GM06990 (cell line): ENCODE measurements at regions not wholly inside any gene's neighbourhood (a gene's known extent, or its start where the extent isn't known, plus 50 kb on each side); places are given as distances from the start of the nearest gene placed in this dataset.

ENCODE experiments used
- DNase-seq: peaks from one replicate; pipeline ENCODE4 v3.0.0-alpha.2; 2011; ENCODE audit not compliant: insufficient read length; ENCODE audit errors: extremely low read depth
- H3K27me3 ChIP-seq: replicated peaks from 2 replicates; pipeline ENCODE4 v1.6.0; 2011; ENCODE audit warnings: low read length; ENCODE audit not compliant: control insufficient read depth, insufficient read depth
- H3K36me3 ChIP-seq: 2 replicates; pipeline ENCODE4 v1.5.1; 2011; ENCODE audit warnings: low read length; ENCODE audit not compliant: control insufficient read depth, insufficient read depth
- H3K4me3 ChIP-seq: replicated peaks from 2 replicates; pipeline ENCODE4 v1.5.1; 2011; ENCODE audit warnings: low read depth, mild to moderate bottlenecking, control low read depth, low read length
- CTCF ChIP-seq: IDR thresholded peaks from 2 replicates; pipeline ENCODE4 v1.5.1; 2011; ENCODE audit warnings: low read length, control low read depth, mild to moderate bottlenecking, inconsistent platforms; ENCODE audit not compliant: insufficient read depth, poor library complexity, severe bottlenecking

GRCh38 chr7:106424476-106425016 is 139.8 kb upstream of the NAMPT start:
- no peak for TF ChIP-seq CTCF
- no peaks in the 10 kb centered on the region for H3K36me3 ChIP-seq

GRCh38 chr7:106423821-106424475 is 139.2 kb upstream of the NAMPT start:
- Histone ChIP-seq H3K27me3 (no peaks in the 10 kb centered on the region), H3K36me3 (no peaks in the 10 kb centered on the region), H3K4me3 (no peak overlapping the region)
- no peak for DNase-seq
- TF ChIP-seq CTCF, result no peak

More at GRCh38 chr7:106424476-106425016, 139.8 kb upstream of the NAMPT start:
- Histone ChIP-seq H3K4me3 (no peak overlapping the region), H3K27me3 (no peaks in the 10 kb centered on the region)
- no peak for DNase-seq

- H3K27me3 ChIP-seq, result no peaks in the 10 kb centered on the region
- no peak for TF ChIP-seq CTCF
- no peak overlapping the region for H3K4me3 ChIP-seq
- no peaks in the 10 kb centered on the region for H3K36me3 ChIP-seq
- no peak for DNase-seq
Measured at GRCh38 chr7:106423111-106423510, 138.3 kb upstream of the NAMPT start.

GRCh38 chr7:106421181-106421762 is 136.5 kb upstream of the NAMPT start:
- Histone ChIP-seq H3K4me3 (no peak overlapping the region), H3K36me3 (no peaks in the 10 kb centered on the region), H3K27me3 (no peaks in the 10 kb centered on the region)
- no peak for TF ChIP-seq CTCF
- no peak for DNase-seq

GRCh38 chr7:106420736-106421135 is 136.0 kb upstream of the NAMPT start:
- no peak for DNase-seq
- no peaks in the 10 kb centered on the region for H3K27me3 ChIP-seq
- no peaks in the 10 kb centered on the region for H3K36me3 ChIP-seq
- H3K4me3 ChIP-seq, result no peak overlapping the region
- TF ChIP-seq CTCF, result no peak
